ENCODE measurements at regions not wholly inside any gene's neighbourhood (a gene's known extent, or its start where the extent isn't known, plus 50 kb on each side); places are given as distances from the start of the nearest gene placed in this dataset.

DNA sequence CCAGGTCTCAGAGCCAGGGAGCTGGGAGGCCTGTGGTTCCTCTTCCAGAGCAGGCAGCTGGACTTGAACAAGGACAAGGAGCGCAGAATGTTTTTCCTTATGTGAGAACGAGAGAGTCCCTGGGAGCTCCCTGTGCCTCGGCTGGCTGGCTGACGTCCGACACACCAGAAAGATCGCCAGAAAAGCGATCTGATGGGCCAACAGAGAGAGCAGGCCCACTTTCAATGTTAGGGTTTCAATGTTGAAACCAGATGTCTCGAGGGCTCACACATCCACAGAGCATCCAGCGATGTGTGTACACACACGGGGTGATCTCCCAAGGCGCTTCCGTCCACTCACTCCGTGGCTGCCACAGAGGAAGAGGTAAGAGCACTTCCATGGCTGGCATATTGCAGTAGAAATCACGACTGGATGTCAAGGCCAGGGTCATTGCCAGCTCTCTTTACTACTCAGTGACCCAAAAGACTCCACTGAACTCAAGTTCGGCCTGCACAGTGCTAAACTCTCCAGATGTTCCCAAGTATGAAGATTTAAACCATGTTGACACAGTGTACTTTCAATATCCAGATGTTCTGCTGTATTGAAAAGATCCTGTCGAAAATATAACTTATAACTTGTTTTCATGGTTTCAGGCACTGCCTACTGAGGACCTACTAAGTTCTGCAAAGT is 70.8 kb upstream of the FOXC1 start:
- H3K4me3 ChIP-seq: no peak overlapping the region
- no peaks in the 10 kb centered on the region for H3K9me3 ChIP-seq (ENCODE audit: low read depth)
- H2AFZ ChIP-seq: no peak overlapping the region
- no peaks in the 10 kb centered on the region for H3K27me3 ChIP-seq
- no peak overlapping the region for H3K4me2 ChIP-seq
- no peak overlapping the region for H3K27ac ChIP-seq
- no peaks in the 10 kb centered on the region for H3K9me2 ChIP-seq (replicated peaks; ENCODE audit: insufficient read depth)
- DNase-seq (ENCODE audit: low spot score): no peak
- 88% methylated on average over 16 of the region's 16 CpGs for WGBS (ENCODE audit: low lambda C conversion rate, missing lambda C conversion rate)
- peaks cover 5% of the 10 kb centered on the region for H3K4me1 ChIP-seq (ENCODE audit: insufficient read depth)
- no peaks in the 10 kb centered on the region for H3K79me2 ChIP-seq
- no peaks in the 10 kb centered on the region for H3K36me3 ChIP-seq (replicated peaks; ENCODE audit: insufficient read depth, low read depth)
- no peak for TF ChIP-seq EZH2phosphoT487 (IDR thresholded peaks at IDR 0.05; ENCODE audit: low read depth, severe bottlenecking, unreplicated experiment)
- TF ChIP-seq, protein P1, sequence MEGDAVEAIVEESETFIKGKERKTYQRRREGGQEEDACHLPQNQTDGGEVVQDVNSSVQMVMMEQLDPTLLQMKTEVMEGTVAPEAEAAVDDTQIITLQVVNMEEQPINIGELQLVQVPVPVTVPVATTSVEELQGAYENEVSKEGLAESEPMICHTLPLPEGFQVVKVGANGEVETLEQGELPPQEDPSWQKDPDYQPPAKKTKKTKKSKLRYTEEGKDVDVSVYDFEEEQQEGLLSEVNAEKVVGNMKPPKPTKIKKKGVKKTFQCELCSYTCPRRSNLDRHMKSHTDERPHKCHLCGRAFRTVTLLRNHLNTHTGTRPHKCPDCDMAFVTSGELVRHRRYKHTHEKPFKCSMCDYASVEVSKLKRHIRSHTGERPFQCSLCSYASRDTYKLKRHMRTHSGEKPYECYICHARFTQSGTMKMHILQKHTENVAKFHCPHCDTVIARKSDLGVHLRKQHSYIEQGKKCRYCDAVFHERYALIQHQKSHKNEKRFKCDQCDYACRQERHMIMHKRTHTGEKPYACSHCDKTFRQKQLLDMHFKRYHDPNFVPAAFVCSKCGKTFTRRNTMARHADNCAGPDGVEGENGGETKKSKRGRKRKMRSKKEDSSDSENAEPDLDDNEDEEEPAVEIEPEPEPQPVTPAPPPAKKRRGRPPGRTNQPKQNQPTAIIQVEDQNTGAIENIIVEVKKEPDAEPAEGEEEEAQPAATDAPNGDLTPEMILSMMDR (IDR thresholded peaks at IDR 0.05; ENCODE audit: poor library complexity): no peak
- no peak for TF ChIP-seq EZH2 (IDR thresholded peaks at IDR 0.05; ENCODE audit: borderline replicate concordance)
- H4K20me1 ChIP-seq (ENCODE audit: insufficient read depth, poor library complexity, severe bottlenecking): no peaks in the 10 kb centered on the region

DNA sequence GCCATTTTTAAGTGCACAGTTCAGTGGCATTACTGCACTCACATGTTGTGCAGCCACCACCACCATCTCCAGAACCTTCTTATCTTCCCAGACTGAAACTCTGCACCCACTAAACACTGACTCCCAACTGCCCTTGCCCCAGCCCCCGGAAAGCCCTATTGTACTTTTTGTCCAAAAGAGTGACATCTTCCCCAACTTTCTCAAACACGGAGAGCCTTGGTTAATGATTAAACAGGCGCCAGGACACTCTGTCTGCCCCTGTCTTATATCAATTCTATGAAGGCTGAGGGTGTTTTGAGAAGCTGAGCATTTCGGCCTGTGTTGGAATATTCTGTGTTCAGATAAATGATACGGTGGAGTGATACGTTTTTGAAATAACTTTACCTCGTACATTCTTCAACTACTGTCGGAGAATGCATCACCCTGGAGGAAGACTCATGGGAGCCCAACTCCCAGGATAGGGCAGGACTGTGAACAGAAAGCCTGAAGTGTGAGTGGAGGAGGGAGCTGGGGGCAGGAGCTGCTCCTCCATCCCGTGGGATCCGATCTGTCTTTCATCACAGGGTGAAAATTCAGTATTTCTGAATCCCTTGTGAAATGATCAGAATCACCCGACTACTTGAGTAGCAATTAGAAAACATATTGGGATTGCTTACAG is 68.7 kb upstream of the FOXC1 start:
- Histone ChIP-seq H4K20me1 (ENCODE audit: insufficient read depth, poor library complexity, severe bottlenecking) (no peaks in the 10 kb centered on the region), H3K4me2 (no peak overlapping the region), H3K9me3 (ENCODE audit: low read depth) (no peaks in the 10 kb centered on the region), H2AFZ (no peak overlapping the region), H3K79me2 (no peaks in the 10 kb centered on the region), H3K4me1 (ENCODE audit: insufficient read depth) (peaks cover 5% of the 10 kb centered on the region), H3K9me2 (replicated peaks; ENCODE audit: insufficient read depth) (no peaks in the 10 kb centered on the region), H3K4me3 (no peak overlapping the region), H3K36me3 (replicated peaks; ENCODE audit: insufficient read depth, low read depth) (no peaks in the 10 kb centered on the region), H3K27me3 (no peaks in the 10 kb centered on the region), H3K27ac (no peak overlapping the region)
- TF ChIP-seq EZH2phosphoT487 (IDR thresholded peaks at IDR 0.05; ENCODE audit: low read depth, severe bottlenecking, unreplicated experiment) (no peak), EZH2 (IDR thresholded peaks at IDR 0.05; ENCODE audit: borderline replicate concordance) (no peak)
- TF ChIP-seq, protein P1 (IDR thresholded peaks at IDR 0.05; ENCODE audit: poor library complexity): no peak
- 72% methylated on average over 11 of the region's 11 CpGs for WGBS (ENCODE audit: low lambda C conversion rate, missing lambda C conversion rate)
- no peak for DNase-seq (ENCODE audit: low spot score)

DNA sequence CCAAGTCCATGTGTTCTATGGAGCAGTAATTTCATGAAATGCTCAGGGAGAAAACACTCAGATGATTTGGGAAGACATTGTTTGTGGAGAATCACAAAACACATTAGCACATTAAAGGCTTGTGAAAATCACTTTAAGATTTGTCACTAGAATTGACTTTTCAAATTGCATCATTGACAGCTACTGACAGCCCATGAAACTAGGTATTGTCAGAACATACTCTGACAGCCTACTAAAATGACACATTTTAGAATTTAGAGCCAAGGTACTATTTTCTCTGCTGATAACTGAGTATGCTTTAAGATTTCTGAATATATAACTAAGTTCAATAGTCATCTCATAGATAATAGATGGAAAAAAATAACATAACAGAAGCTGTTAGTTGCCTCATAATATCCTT is 67.4 kb upstream of the FOXC1 start:
- no peak overlapping the region for H3K27ac ChIP-seq
- no peaks in the 10 kb centered on the region for H3K4me1 ChIP-seq (ENCODE audit: insufficient read depth)
- no peaks in the 10 kb centered on the region for H3K36me3 ChIP-seq (replicated peaks; ENCODE audit: insufficient read depth, low read depth)
- H3K27me3 ChIP-seq: no peaks in the 10 kb centered on the region
- no peaks in the 10 kb centered on the region for H3K79me2 ChIP-seq
- no peaks in the 10 kb centered on the region for H3K9me2 ChIP-seq (replicated peaks; ENCODE audit: insufficient read depth)
- no peak overlapping the region for H3K4me2 ChIP-seq
- no peak for TF ChIP-seq EZH2 (IDR thresholded peaks at IDR 0.05; ENCODE audit: borderline replicate concordance)
- no peak for TF ChIP-seq EZH2phosphoT487 (IDR thresholded peaks at IDR 0.05; ENCODE audit: low read depth, severe bottlenecking, unreplicated experiment)
- TF ChIP-seq, protein P1 (IDR thresholded peaks at IDR 0.05; ENCODE audit: poor library complexity): no peak
- DNase-seq (ENCODE audit: low spot score): no peak
- no peak overlapping the region for H3K4me3 ChIP-seq
- no peak overlapping the region for H2AFZ ChIP-seq
- no peaks in the 10 kb centered on the region for H3K9me3 ChIP-seq (ENCODE audit: low read depth)
- no peaks in the 10 kb centered on the region for H4K20me1 ChIP-seq (ENCODE audit: insufficient read depth, poor library complexity, severe bottlenecking)
